CD4-positive, alpha-beta T cell treated with Interferon gamma for 1 hour (primary cell): ENCODE measurements at regions not wholly inside any gene's neighbourhood (a gene's known extent, or its start where the extent isn't known, plus 50 kb on each side); places are given as distances from the start of the nearest gene placed in this dataset.

Source experiments
- DNase-seq: peaks from one replicate; pipeline ENCODE4 v3.0.0-alpha.2; 2020

DNA sequence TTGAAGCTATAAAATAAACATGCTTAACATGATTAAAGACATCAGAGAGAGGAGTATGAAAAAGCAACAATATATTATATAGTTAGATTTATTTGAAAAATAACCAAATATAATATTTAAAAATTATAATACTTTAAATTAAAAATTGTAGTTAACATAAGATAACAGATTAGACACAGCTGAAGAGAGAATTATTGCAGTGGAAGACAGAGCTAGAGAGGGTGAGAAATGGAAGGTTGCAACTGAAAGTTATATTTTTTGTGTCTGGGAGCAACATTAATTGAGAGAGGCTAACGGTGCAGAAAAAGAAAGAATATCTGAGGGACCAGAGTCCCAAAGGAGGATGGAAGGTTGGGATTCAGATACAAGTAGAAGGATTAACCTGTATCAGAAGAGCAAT is 548.9 kb upstream of the FZD8 start:
- no peak for DNase-seq

- DNase-seq: no peak
Observed at GRCh38 chr10:36188461-36188860, 546.4 kb upstream of the FZD8 start.

DNA sequence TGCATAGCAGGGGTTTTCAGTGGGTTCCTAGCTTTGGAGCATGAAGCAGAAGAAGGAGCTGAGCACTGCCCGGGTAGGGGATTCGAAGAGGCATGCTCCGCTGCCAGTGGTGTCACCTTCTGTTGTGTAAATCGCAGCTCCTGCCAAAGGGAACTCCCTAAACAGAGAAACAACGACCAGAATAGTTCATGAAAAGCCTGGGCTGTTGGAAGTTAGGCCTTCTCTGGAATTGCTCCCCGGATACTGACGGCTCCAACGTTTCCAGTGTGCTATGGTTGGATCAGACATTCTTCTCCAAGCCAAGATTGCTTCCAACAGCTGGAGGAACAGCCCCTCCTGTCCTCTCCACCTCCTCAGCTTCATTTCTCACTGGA is 546.0 kb upstream of the FZD8 start:
- no peak for DNase-seq

- no peak for DNase-seq
Observed at GRCh38 chr10:36187380-36188079, 545.4 kb upstream of the FZD8 start.

DNA sequence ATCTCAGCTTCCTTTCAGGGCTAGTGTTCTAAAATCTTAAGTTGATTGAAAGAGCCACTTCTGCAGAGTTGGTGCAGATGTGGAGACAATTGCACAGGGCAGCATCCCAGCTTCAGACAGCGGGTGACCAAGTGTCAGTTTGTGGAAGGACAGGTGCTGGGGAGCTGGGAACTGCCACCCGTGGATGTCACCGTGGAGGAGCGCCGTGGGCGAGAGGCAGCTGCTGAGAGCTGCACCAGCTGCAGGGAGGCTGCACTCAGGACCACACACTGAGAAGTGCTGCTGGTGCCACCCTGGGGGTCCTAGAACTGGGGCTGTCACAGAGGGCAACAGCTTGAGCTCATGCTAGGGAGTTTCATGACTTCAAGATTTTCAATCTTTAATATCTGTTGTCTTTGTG is 543.0 kb upstream of the FZD8 start:
- DNase-seq: no peak

DNA sequence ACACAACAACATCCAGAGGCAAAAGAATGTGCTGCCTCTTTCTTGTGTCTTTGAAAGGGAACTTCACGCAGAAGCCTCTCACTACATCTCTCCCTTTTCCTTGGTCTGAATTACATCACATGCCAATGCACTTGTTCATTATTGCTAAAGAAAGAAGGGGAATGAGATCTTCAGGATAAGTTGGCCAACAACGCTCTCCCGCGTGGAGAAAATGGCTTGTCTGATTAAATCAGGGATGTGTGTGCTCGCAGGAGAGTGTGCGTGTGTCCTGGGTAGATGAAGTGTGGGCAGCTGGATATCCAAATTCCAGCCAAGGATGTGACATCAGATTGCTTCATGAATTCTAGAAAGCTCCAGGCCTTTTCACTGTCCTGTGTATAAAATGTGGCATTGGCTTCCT is 541.6 kb upstream of the FZD8 start:
- no peak for DNase-seq

DNA sequence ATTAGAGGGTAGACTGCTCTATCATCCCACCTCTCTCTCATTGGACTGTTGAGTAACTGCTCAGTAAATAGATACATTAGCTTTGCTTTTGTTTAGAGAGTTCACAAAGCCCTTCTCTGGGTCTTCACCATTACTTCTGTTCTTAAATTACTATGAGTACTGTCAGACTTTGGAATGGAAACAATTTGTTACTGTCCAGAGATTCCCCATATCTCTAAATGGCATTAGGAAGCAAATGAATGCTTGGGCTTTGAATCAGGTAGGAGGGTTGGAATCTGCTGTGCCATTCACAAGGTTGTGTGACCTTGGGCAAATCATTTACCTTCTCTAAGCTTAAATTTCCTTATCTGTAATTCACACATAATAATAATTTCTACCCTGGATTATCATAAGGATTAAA is 541.0 kb upstream of the FZD8 start:
- no peak for DNase-seq

GRCh38 chr10:36182606-36183005 is 540.5 kb upstream of the FZD8 start:
- no peak for DNase-seq

DNA sequence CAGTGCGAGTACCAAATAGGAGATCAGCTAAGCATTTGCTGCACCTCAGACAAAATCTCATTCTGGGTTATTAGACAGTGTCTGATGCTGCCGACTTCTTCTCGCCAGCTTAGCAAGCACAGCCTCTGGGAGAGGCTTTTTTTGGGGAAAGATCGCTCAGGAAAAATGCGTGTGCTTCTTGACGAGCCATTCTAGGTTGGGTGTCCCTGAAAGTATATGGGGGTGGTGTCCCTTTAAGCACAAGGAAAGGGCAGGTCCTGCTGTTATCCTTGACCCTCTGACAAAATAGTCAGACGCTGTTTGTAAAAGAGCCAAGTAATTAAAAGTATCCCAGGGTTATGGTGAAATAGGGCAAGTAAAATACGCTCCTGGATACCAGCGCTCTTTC is 540.1 kb upstream of the FZD8 start:
- no peak for DNase-seq

- DNase-seq: no peak
Observed at GRCh38 chr10:36181426-36182178, 539.5 kb upstream of the FZD8 start.

DNA sequence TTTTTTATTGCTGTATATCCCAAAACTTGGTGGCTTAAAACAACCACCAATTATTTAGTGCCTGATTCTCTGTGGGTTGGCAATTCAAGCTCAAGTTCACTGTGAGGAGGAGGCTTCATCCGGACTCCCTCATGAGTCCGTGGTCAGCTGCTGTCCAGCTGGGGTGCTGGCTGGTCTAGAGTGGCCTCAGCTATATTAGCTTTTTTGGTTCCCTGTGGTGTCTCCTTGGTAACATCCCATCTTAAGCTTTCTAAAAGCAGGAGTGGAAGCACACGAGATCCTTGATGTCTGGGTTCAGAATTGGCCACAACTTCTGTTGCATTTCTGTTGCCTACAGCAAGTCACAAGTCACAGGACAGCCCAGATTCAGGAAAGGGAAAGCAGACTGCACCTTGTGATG is 536.5 kb upstream of the FZD8 start:
- no peak for DNase-seq

- no peak for DNase-seq
Observed at GRCh38 chr10:36177071-36177470, 535.0 kb upstream of the FZD8 start.

- no peak for DNase-seq
Observed at GRCh38 chr10:36175954-36176353, 533.9 kb upstream of the FZD8 start.

DNA sequence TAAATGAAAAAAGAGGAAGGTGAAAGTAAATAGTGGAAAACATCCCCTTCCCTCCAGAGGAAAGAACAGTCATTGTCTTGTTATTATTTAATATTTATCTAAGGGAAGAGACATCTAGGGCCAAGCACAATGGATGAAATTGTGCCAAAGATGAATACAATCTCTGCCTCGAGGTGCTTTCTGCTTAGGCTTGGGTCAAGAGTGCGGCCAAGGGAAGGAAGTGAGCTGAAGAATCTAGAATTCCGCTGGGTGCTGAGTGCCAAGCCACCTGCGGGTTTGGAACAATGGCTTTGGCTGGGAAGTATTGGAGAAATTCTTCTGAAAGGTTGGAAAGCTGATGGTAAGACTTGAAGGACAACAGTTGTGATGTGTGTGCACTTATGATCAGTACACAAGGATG is 531.3 kb upstream of the FZD8 start:
- no peak for DNase-seq

- no peak for DNase-seq
Observed at GRCh38 chr10:36171953-36172940, 530.2 kb upstream of the FZD8 start.

- DNase-seq: no peak
Observed at GRCh38 chr10:36171556-36171952, 529.5 kb upstream of the FZD8 start.

DNA sequence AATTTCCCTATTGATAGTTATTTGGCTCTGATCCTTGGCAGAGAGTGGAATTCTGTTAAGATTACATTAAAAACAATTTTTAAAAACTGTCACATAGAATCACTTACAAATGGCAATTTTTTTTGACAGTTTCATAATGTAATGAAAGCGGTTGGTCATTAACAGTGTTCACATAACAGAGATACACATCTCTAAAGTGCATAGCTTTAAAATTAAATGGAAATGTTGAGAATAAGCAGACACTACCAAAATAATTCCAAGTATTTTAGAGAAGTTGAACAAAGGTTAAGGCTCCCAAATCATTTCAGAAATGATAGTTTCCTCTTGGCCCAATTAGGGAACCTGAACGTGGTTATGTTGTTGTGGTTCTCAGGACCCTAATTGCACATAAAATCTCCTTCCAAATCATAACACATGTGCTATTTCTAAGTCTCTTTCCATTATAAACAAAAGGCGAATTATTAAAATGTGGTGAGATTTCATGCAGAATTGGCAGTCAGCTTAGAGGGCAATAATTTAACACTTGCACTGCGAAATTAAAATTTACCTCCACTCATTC is 528.9 kb upstream of the FZD8 start:
- DNase-seq: no peak

GRCh38 chr10:36170142-36170719 is 528.1 kb upstream of the FZD8 start:
- DNase-seq: no peak

DNA sequence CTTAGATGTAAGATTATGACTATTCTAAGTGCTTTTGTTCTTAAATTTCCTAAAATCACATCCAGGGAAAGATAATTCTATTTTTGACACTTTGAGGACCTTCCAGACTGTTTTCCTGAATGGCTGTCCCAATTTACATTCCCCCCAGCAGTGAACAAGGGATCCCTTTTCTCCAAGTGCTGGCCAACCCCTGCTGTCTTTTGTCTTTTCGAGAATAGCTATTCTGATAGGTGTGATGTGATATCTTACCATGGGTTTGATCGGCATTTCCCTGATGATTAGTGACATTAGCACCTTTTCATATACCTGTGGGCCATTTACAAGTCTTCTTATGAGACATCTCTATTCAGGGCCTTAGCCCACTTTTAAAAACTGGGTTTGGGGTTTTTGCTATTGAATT is 526.7 kb upstream of the FZD8 start:
- DNase-seq: no peak

DNA sequence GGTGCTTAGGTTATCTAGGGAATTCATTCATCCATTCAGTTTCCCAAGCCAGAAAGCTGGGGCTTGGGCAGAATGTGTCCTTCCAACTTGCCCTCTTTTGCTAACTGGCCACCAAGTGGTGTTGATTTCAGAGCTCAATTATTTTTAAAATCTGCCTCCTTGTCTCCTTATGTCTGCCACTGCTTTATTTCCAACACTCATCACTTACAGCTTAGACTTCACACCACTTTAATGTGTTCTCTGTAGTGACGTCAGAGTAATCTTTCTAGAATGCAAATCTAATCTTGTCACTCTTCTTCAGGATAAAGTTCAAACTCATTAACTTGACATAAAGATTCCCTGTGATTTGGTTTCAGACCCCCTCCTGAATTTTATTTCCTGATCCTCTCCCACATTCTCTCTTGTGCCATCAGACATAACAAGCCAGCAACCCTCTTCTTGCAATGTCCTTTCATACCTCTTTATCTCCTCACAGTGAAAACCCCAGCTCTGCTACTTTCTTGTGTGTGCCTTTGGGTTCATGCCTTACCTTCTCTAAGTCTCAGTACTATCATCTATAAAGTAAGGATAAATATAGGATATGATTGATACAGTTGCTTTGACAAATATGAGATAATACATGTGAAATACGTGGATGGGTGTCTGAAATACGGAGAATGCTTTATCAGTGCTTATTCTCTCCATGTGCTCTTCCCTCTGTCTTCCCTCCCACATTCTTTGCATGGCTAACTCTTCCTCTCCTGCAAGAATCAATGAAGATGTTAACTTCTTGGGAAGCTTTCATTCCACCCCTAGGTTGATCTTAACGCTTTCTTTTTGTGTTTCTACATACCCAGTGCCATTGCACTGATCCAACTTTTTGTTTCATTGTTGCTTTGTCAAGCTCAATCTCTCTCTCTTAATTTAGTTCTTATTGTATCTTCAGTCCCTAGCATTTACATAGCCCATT is 522.7 kb upstream of the FZD8 start:
- no peak for DNase-seq

GRCh38 chr10:36163827-36164226 is 521.7 kb upstream of the FZD8 start:
- no peak for DNase-seq

- DNase-seq: no peak
Observed at GRCh38 chr10:36157486-36157885, 515.4 kb upstream of the FZD8 start.
